IPS-15b (cell line): ENCODE measurements at regions not wholly inside any gene's neighbourhood (a gene's known extent, or its start where the extent isn't known, plus 50 kb on each side); places are given as distances from the start of the nearest gene placed in this dataset.

Experiments
- H3K27me3 ChIP-seq: one replicate; pipeline ENCODE4 v1.6.1; 2013; ENCODE audit warnings: low read length; ENCODE audit not compliant: control insufficient read depth, insufficient read depth
- H3K36me3 ChIP-seq: one replicate; pipeline ENCODE4 v1.6.1; 2013; ENCODE audit warnings: low read length; ENCODE audit not compliant: control insufficient read depth, insufficient read depth
- H3K4me1 ChIP-seq: one replicate; pipeline ENCODE4 v1.6.1; 2013; ENCODE audit warnings: mild to moderate bottlenecking, low read length; ENCODE audit not compliant: control insufficient read depth, insufficient read depth
- H3K4me3 ChIP-seq: one replicate; pipeline ENCODE4 v1.5.1; 2013; ENCODE audit warnings: low read depth, low read length
- H3K9ac ChIP-seq: one replicate; pipeline ENCODE4 v1.6.1; 2013; ENCODE audit warnings: low read depth, mild to moderate bottlenecking, low read length
- H3K9me3 ChIP-seq: one replicate; pipeline ENCODE4 v1.6.1; 2013; ENCODE audit warnings: mild to moderate bottlenecking, low read length; ENCODE audit not compliant: control insufficient read depth, insufficient read depth

DNA sequence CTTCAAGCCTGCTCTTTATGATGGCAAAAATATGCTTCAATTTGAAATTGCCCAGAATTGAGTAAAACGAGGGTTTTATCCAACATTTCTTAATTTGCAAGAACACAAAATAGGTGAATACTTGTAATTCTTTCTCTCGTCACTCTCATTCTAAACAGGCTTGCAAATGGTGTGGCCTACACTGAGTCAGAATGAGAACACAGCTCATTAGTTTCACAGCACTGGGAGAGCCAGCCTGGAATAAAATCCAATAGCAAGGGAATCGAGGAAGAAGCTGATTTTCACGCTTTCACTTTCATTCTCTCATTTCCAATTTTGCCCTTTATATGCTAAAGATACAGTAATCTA is 537.5 kb downstream of the LTN1 start:
- H3K9ac ChIP-seq = no peak overlapping the region
- H3K36me3 ChIP-seq = no peaks in the 10 kb centered on the region
- H3K9me3 ChIP-seq = no peaks in the 10 kb centered on the region
- no peak overlapping the region for H3K4me3 ChIP-seq
- no peaks in the 10 kb centered on the region for H3K27me3 ChIP-seq
- no peaks in the 10 kb centered on the region for H3K4me1 ChIP-seq

DNA sequence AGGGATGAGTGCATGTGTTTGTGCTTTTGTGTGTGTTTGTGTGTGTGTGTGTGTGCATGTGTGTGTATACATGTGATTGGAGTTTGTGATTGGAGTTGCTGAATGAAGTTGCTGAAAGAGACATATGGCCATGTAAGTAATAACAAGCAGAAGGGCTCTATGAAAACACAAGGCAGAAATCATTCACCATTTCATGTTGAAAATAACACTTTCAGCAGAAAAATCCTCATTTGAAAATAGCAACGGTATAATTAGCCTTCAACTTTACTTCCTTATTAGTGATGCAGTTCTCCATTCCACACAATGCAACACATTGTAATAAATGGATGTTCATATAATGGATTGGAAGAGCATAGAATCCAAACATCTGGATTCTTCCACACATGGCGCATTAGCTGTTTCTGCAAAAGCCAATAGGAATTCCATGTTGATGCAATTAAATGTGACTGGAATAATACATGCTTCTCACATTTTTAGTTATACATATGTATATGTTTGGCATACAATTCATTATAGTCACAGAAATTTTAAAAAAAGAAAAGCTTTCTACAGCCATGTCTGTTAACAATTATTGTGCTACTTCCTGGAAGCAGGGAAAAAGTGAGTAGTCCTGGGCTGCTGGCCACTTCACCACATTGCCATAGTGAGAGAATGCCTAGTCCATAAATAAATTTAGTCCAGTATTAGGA is 538.0 kb downstream of the LTN1 start:
- Histone ChIP-seq H3K4me3 (no peak overlapping the region), H3K9me3 (no peaks in the 10 kb centered on the region), H3K36me3 (no peaks in the 10 kb centered on the region), H3K9ac (no peak overlapping the region), H3K4me1 (no peaks in the 10 kb centered on the region), H3K27me3 (no peaks in the 10 kb centered on the region)

DNA sequence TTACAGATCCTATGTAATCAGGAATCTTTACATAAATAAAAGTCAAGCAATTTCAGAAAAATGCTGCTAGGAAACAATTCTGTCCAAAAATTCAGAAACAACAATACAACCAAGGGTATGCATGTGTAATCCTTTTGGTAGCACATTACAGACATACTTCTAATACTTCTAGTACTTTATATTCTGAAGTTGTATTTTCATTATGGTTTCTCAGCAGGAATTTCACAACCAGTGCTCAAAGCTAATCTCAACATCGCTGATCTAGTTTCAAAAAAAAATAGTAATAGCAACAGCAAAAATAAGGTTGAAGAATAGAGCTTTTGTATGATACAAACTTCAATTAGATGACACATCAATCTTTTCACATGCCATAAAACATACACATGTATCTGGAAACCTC is 545.2 kb downstream of the LTN1 start:
- Histone ChIP-seq H3K4me3 (no peak overlapping the region), H3K36me3 (no peaks in the 10 kb centered on the region), H3K9ac (no peak overlapping the region), H3K4me1 (no peaks in the 10 kb centered on the region), H3K9me3 (no peaks in the 10 kb centered on the region), H3K27me3 (no peaks in the 10 kb centered on the region)

DNA sequence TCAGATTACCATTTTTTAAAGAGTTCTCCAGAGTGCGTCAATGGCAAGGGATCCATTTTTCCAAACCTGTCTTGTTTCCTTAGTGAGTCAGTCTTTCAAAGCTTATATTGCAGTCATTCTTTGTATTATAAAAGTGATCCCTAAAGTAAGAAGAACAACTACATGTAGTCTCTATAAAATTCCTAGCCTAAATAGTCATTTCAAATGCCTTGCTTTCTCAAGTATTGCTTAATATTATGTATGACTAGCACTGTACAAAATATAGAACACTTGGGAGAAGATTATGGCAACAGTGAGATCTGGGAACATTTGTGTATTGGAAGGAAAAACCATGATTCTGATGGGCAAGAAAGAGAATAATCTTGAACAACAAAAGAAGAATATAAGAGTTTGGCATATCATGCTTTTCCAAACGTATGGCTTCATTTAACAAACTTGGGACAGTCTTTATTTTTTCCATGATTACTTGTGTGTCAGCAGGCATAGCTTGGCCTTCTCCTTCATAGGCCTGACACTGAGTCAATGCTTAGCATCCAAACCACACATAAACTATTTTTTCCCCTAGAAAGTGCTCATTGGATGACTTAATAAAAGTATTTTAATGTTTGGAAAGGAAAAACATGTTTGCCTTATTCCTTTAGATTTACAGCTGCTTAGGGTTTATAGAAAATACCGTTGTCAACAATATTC is 547.4 kb downstream of the LTN1 start:
- Histone ChIP-seq H3K4me1 (no peaks in the 10 kb centered on the region), H3K9me3 (no peaks in the 10 kb centered on the region), H3K27me3 (no peaks in the 10 kb centered on the region), H3K36me3 (no peaks in the 10 kb centered on the region), H3K9ac (no peak overlapping the region), H3K4me3 (no peak overlapping the region)

DNA sequence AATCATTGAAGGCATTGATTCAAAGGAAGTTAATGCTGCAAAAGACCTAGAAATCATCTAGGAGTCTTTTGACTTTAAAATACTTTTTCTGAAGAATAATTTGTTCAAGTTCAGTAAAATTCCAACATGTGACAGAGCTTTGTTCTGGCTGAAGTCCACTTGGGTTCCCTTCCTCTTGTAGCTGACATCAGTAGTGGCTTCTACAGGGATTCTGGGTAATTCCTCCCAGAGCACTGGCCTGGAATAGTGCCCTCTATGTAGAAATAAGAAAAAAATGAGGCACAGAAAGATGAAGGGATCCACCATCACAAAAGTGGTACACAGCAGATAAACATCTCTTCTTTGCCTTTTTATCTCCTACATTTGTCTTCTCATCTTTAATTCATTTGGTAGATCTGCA is 548.1 kb downstream of the LTN1 start:
- Histone ChIP-seq H3K4me1 (no peaks in the 10 kb centered on the region), H3K9ac (no peak overlapping the region), H3K36me3 (no peaks in the 10 kb centered on the region), H3K4me3 (no peak overlapping the region), H3K9me3 (no peaks in the 10 kb centered on the region), H3K27me3 (no peaks in the 10 kb centered on the region)

DNA sequence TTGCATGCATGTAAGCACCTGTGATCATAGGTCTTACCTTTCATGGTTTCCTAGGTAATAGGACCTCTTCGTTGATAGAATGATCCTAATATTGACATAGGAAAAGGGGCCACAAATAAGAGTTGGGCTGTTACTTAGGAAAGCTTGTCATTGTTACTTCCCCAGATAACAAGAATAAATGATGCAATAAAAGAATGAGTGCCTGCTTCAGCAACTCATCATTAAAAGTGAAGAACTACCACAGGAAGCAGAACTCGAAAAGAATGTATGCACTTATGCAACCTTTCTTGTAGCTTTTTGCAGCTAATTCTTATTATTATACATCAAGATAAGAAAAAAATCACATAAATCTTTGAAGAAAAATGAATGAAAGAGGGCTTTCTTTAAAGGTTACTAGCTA is 548.6 kb downstream of the LTN1 start:
- Histone ChIP-seq H3K9ac (no peak overlapping the region), H3K4me3 (no peak overlapping the region), H3K4me1 (no peaks in the 10 kb centered on the region), H3K36me3 (no peaks in the 10 kb centered on the region), H3K27me3 (no peaks in the 10 kb centered on the region), H3K9me3 (no peaks in the 10 kb centered on the region)

DNA sequence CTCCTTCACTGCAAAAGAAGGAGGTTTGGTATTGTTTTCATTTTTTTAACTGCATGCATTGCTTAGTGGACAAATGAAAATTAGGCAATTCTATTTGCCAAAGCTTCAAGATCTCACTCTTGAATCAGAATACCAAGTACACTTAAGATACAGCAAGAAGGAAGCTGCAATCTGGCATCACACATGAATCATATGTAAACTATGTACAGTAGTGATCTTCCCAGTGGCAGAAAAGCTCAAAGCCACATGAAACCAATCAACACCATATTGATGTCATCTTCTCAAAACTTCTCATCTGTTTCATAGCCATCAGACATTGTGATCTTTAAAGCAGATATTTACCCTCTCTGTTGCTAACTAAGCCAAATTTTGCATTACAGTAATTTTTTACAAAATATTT is 550.1 kb downstream of the LTN1 start:
- Histone ChIP-seq H3K9me3 (no peaks in the 10 kb centered on the region), H3K4me1 (no peaks in the 10 kb centered on the region), H3K27me3 (no peaks in the 10 kb centered on the region), H3K9ac (no peak overlapping the region), H3K36me3 (no peaks in the 10 kb centered on the region), H3K4me3 (no peak overlapping the region)

DNA sequence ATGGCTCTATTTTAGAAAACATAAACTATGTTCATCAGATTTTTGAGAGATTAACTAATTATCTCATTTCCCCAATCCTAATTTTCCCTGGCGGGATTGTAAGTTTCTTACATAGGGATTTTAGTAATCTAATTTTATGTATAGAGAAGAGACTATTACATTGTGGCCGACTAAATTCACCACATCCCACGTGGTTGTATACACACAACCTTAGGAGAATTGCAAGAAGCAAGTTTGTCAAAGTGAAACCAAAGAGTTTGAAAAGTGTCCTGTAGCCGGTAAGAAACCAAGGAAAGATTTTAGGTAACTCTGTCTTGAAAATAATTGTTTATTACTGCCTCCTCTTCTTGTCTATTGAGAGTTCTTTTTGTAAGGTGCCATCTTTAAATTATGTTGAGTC is 550.6 kb downstream of the LTN1 start:
- H3K36me3 ChIP-seq = no peaks in the 10 kb centered on the region
- no peaks in the 10 kb centered on the region for H3K27me3 ChIP-seq
- H3K9me3 ChIP-seq = no peaks in the 10 kb centered on the region
- H3K4me1 ChIP-seq = no peaks in the 10 kb centered on the region
- H3K4me3 ChIP-seq = no peak overlapping the region
- H3K9ac ChIP-seq = no peak overlapping the region

DNA sequence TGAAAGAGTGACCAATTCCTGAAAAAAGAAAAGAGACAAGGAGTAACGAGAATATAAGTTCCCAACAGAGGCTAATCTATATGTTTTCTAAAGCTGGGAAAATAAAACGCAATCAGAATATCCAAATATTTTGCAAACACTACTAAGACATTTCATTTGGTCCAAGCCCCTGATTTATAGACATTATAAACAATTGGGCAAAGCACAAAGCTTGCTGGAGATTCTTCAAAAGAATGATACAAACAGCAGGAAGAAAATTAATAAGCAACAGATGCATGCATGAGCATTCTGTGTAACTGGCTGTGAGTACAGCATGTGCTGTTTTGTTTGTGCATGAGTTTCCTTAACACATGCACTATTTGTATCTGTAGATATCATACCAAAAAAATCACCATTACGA is 552.9 kb downstream of the LTN1 start:
- Histone ChIP-seq H3K4me3 (no peak overlapping the region), H3K4me1 (no peaks in the 10 kb centered on the region), H3K9ac (no peak overlapping the region), H3K27me3 (no peaks in the 10 kb centered on the region), H3K36me3 (no peaks in the 10 kb centered on the region), H3K9me3 (no peaks in the 10 kb centered on the region)

DNA sequence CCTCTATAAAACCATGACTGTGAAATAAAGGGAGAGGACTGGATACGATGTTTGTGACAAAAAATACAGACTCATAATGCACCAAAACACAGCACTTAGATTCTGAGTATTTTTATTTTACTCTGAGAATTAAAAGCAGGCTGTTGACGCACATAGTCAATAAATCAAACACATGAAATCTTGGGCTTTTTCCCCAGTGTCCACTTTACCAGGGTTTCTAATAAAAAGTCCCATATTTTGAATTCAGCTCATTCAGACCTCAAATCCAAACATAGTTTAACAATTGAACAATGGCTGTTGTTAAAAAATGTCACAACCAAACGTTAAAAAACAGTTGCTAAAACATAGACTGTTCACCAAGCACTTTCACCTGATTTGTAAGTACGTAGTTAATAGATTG is 553.4 kb downstream of the LTN1 start:
- Histone ChIP-seq H3K36me3 (no peaks in the 10 kb centered on the region), H3K27me3 (no peaks in the 10 kb centered on the region), H3K9me3 (no peaks in the 10 kb centered on the region), H3K4me3 (no peak overlapping the region), H3K4me1 (no peaks in the 10 kb centered on the region), H3K9ac (no peak overlapping the region)

DNA sequence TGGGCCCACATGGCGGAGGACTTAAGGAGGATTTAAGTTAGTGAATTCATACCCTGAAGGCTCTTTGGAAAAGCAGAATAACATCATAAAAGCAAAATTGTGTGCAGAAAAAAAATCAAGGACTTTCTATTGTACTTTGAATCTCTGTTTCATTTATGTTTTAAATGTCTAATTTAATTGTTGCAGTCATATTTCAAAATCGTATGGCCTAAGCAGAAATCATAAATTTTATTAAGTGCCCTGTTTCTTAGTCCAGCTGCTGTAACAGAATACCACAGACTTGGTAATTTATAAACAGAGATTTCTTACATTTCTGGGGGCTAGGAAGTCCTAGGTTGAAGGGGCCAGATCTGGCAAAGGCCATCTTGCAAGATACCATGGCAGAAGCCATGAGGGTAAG is 555.6 kb downstream of the LTN1 start:
- Histone ChIP-seq H3K9ac (no peak overlapping the region), H3K27me3 (no peaks in the 10 kb centered on the region), H3K9me3 (no peaks in the 10 kb centered on the region), H3K36me3 (no peaks in the 10 kb centered on the region), H3K4me3 (no peak overlapping the region), H3K4me1 (no peaks in the 10 kb centered on the region)

DNA sequence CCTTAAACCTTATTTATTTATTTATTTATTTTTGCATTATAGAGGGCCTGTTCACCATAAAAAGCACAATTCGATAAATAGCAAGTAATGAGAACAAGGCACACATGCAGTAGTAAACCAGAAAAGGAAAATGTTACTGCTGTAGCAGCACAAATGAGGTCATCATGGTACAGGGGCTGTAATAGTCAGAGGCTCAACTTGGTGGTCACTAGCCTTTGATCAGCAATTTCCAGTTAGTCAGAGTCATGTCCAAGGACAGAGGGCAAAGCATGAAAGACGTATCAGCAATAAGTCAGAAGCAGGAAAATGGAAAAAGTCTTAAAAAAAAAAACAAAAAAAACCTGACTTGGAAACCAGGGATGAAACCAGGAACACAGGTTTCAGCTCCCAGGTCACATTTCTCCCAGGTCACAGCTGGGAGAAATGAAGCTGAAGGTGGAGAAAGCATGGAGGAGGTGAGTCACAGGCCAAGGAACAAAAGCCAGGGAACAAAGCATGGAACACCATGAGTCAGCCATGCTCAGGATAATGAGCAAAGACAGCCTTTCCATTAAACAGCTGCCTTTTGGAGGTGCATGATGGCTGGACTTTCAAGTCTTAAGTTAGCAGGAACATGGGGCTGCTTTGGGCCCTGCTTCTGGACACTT is 556.3 kb downstream of the LTN1 start:
- H3K36me3 ChIP-seq = no peaks in the 10 kb centered on the region
- no peak overlapping the region for H3K4me3 ChIP-seq
- H3K9ac ChIP-seq = no peak overlapping the region
- no peaks in the 10 kb centered on the region for H3K27me3 ChIP-seq
- no peaks in the 10 kb centered on the region for H3K4me1 ChIP-seq
- no peaks in the 10 kb centered on the region for H3K9me3 ChIP-seq
